Suprapubic skin (tissue), 4 donors: ENCODE measurements at regions not wholly inside any gene's neighbourhood (a gene's known extent, or its start where the extent isn't known, plus 50 kb on each side); places are given as distances from the start of the nearest gene placed in this dataset.

Experiments
- DNase-seq, 2 donors: peaks; one replicate each; pipeline ENCODE4 v3.0.0-alpha.2; 2019; ENCODE audit warnings: low spot score in 2 of 2
- H3K27ac ChIP-seq: fragments of 200-600 bp; sonication (generic); one replicate; pipeline ENCODE4 v1.5.1; 2019
- H3K27me3 ChIP-seq: fragments of 200-600 bp; sonication (generic); one replicate; pipeline ENCODE4 v1.5.1; 2019
- H3K36me3 ChIP-seq: fragments of 200-600 bp; sonication (generic); one replicate; pipeline ENCODE4 v1.5.1; 2019
- H3K4me1 ChIP-seq: fragments of 200-600 bp; sonication (generic); one replicate; pipeline ENCODE4 v1.5.1; 2019
- H3K4me3 ChIP-seq: fragments of 200-600 bp; sonication (generic); one replicate; pipeline ENCODE4 v1.5.1; 2019; ENCODE audit warnings: mild to moderate bottlenecking
- H3K9me3 ChIP-seq: fragments of 200-600 bp; sonication (generic); one replicate; pipeline ENCODE4 v1.5.1; 2019
- EP300 ChIP-seq: sonication (generic); formaldehyde crosslinking; IDR thresholded peaks from one replicate; pipeline ENCODE4 v1.6.1; 2017; ENCODE audit warnings: antibody characterized with exemption
- POLR2A ChIP-seq, 2 donors: fragments of 450-650 bp; IDR thresholded peaks; one replicate each; pipeline ENCODE4 v1.6.1; 2017; ENCODE audit warnings: antibody characterized with exemption in 2 of 2, mild to moderate bottlenecking in 2 of 2, moderate library complexity in 2 of 2
- POLR2AphosphoS5 ChIP-seq, 3 donors: sonication (generic); formaldehyde crosslinking; IDR thresholded peaks; one replicate each; pipeline ENCODE4 v1.6.1; 2017; ENCODE audit warnings: antibody characterized with exemption in 3 of 3
- WGBS: methylation state at CpG from one replicate; pipeline ENCODE4 v1.1.5; 2018; 5-methylcytosine and 5-hydroxymethylcytosine counted together
- TF ChIP-seq, protein P1 (sequence below), 2 donors: fragments of 200-600 bp in 1 of 2; fragments of 450-650 bp in 1 of 2; sonication (generic) in 1 of 2; IDR thresholded peaks; one replicate each; pipeline ENCODE4 v1.5.1; 2016 to 2019; ENCODE audit warnings: antibody characterized with exemption in 2 of 2, mild to moderate bottlenecking in 1 of 2, moderate library complexity in 1 of 2

DNA sequence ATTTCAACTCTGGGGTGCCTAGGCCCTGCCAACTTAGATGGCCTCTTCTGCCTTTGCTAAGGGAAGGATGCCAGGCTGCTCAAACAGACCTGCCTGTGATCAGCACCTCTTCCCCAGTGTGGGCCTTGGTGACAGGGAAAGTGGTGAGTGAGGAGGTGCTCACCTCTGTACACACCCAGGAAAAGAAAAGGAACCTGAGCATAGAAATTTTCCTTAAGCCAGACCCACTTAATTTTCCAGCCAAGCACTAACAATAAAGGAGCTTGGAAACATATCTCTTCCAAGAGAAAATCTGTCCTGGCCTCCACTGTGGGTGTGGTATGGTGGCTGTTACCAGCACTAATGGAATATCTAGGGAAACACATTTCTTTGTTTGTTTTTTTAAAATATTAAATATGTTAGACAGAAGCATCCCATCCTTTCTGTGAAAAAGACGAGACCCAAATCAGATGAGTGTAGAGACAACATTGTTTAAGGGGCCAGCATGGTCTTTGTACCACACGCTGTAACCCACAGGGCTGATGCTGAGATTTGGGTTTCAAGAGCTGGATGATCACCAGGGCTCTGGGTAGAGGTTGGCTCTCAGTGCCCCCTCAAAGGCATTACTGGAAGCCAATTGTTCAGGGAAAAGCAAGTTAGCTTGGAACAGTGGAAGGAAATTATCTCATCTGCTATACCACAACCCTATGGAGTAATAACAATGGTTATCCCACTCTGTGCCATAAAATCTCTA, 472.2 kb downstream of the INSC start:
- DNase-seq = no peak
- H3K9me3 ChIP-seq = no peaks in the 10 kb centered on the region
- no peak overlapping the region for H3K4me3 ChIP-seq
- no peaks in the 10 kb centered on the region for H3K36me3 ChIP-seq
- no peaks in the 10 kb centered on the region for H3K4me1 ChIP-seq
- TF ChIP-seq EP300 = no peak
- TF ChIP-seq, protein P1, sequence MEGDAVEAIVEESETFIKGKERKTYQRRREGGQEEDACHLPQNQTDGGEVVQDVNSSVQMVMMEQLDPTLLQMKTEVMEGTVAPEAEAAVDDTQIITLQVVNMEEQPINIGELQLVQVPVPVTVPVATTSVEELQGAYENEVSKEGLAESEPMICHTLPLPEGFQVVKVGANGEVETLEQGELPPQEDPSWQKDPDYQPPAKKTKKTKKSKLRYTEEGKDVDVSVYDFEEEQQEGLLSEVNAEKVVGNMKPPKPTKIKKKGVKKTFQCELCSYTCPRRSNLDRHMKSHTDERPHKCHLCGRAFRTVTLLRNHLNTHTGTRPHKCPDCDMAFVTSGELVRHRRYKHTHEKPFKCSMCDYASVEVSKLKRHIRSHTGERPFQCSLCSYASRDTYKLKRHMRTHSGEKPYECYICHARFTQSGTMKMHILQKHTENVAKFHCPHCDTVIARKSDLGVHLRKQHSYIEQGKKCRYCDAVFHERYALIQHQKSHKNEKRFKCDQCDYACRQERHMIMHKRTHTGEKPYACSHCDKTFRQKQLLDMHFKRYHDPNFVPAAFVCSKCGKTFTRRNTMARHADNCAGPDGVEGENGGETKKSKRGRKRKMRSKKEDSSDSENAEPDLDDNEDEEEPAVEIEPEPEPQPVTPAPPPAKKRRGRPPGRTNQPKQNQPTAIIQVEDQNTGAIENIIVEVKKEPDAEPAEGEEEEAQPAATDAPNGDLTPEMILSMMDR (IDR thresholded peaks at IDR 0.05) = no peak
- no peak for TF ChIP-seq POLR2A (IDR thresholded peaks at IDR 0.05)
- no peak for TF ChIP-seq POLR2AphosphoS5 (IDR thresholded peaks at IDR 0.05)
- 80% methylated on average over 2 of the region's 2 CpGs for WGBS
- no peaks in the 10 kb centered on the region for H3K27me3 ChIP-seq
- no peak overlapping the region for H3K27ac ChIP-seq

DNA sequence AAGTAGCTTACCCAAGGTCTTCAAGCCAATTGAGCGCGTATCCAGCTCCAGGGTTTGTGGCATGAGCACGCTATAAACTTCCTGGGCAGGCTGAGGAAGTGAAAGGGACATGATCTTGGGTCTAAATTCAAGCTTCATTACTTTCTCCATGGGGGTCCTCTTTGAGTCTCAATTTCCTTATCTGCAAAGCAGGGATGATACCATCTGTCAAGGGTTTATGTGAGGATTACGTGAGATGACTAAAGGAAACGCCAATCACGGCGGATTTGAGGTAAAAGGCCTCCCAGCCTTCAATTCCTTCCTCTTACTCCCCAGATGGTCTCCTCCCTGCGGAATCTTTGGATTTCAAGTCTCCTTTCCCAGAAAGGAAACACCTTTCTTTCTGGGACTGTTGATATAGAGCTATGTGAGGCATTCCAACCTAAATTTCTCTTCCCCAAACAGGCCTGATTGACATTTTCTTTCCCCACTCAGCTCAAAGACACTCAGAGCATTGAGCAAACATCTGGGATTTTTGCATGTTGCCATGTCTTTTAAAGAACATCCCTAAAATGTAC, 474.4 kb downstream of the INSC start:
- WGBS = 89% methylated on average over 8 of the region's 8 CpGs
- TF ChIP-seq EP300 (no peak), POLR2A (IDR thresholded peaks at IDR 0.05) (no peak)
- TF ChIP-seq, protein P1 (IDR thresholded peaks at IDR 0.05) = no peak
- no peaks in the 10 kb centered on the region for H3K27me3 ChIP-seq

GRCh38 chr11:15590132-15590531, 475.4 kb downstream of the INSC start:
- DNase-seq = no peak
- TF ChIP-seq, protein P1 (IDR thresholded peaks at IDR 0.05) = no peak
- TF ChIP-seq POLR2A (IDR thresholded peaks at IDR 0.05) (no peak), EP300 (no peak), POLR2AphosphoS5 (IDR thresholded peaks at IDR 0.05) (no peak)
- Histone ChIP-seq H3K9me3 (no peaks in the 10 kb centered on the region), H3K4me1 (no peaks in the 10 kb centered on the region), H3K27me3 (no peaks in the 10 kb centered on the region), H3K36me3 (no peaks in the 10 kb centered on the region), H3K4me3 (no peak overlapping the region), H3K27ac (no peak overlapping the region)
- whole genome bisulfite sequencing = 38% methylated on average over 1 of the region's 1 CpG

More for the DNA sequence above, 474.4 kb downstream of the INSC start:
- H3K4me1 ChIP-seq = no peaks in the 10 kb centered on the region
- H3K36me3 ChIP-seq = no peaks in the 10 kb centered on the region
- H3K4me3 ChIP-seq = no peak overlapping the region
- no peak overlapping the region for H3K27ac ChIP-seq
- no peak for DNase-seq
- no peaks in the 10 kb centered on the region for H3K9me3 ChIP-seq

DNA sequence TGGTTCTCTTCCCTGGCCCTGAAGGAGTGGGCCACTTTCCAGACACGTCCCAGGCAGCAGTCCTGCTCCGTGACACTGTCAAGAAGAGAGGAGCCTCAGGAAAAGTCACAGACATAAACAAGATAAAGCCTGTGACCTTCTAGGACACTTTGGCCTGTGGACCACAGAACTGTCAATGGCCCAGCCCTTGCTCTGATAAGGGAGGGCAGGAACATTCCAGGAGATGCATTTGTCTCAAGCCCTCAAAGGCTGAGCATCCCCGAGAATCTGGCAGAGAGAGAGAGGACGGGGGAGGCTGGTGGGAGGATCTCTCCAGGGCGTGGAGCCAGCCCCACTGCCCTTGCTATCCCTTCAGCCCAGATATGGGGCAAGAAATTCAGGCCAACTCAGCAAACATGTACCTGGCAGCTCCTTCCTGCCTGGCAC, 476.4 kb downstream of the INSC start:
- TF ChIP-seq POLR2AphosphoS5 (IDR thresholded peaks at IDR 0.05) (no peak), POLR2A (IDR thresholded peaks at IDR 0.05) (no peak), EP300 (no peak)
- TF ChIP-seq, protein P1 (IDR thresholded peaks at IDR 0.05) = no peak
- no peaks in the 10 kb centered on the region for H3K9me3 ChIP-seq
- H3K4me1 ChIP-seq = no peaks in the 10 kb centered on the region
- no peaks in the 10 kb centered on the region for H3K27me3 ChIP-seq
- DNase-seq = no peak
- H3K4me3 ChIP-seq = no peak overlapping the region
- 68% methylated on average over 5 of the region's 5 CpGs for WGBS
- H3K27ac ChIP-seq = no peak overlapping the region
- H3K36me3 ChIP-seq = no peaks in the 10 kb centered on the region

GRCh38 chr11:15594607-15595006, 479.9 kb downstream of the INSC start:
- Histone ChIP-seq H3K4me3 (no peak overlapping the region), H3K36me3 (no peaks in the 10 kb centered on the region), H3K27me3 (no peaks in the 10 kb centered on the region), H3K27ac (no peak overlapping the region), H3K4me1 (no peaks in the 10 kb centered on the region), H3K9me3 (no peaks in the 10 kb centered on the region)
- no peak for DNase-seq
- TF ChIP-seq POLR2AphosphoS5 (IDR thresholded peaks at IDR 0.05) (no peak), EP300 (no peak), POLR2A (IDR thresholded peaks at IDR 0.05) (no peak)
- TF ChIP-seq, protein P1 (IDR thresholded peaks at IDR 0.05) = no peak
- 84% methylated on average over 4 of the region's 4 CpGs for WGBS
